DND-41 (cell line): ENCODE measurements at regions not wholly inside any gene's neighbourhood (a gene's known extent, or its start where the extent isn't known, plus 50 kb on each side); places are given as distances from the start of the nearest gene placed in this dataset.

Experiments used
- ATAC-seq: fragments of 200-7000 bp; cut with Tn5 transposase; 3 replicates; pipeline ENCODE4 v1.9.1; 2021; ENCODE audit warnings: low read depth; ENCODE audit not compliant: insufficient read depth
- DNase-seq: peaks from one replicate; pipeline ENCODE4 v3.0.0-alpha.2; 2020
- H2AFZ ChIP-seq: 2 replicates; pipeline ENCODE4 v1.6.0; 2012; ENCODE audit warnings: low read depth, low read length
- H3K27ac ChIP-seq: 2 replicates; pipeline ENCODE4 v1.5.1; 2012; ENCODE audit warnings: low read length, inconsistent platforms
- H3K27me3 ChIP-seq: fragments of 200-600 bp; sonication (generic); 2 replicates; pipeline ENCODE4 v1.6.0; 2012; ENCODE audit warnings: low read length, mild to moderate bottlenecking, inconsistent platforms; ENCODE audit not compliant: insufficient read depth, poor library complexity
- H3K36me3 ChIP-seq: 2 replicates; pipeline ENCODE4 v1.5.1; 2012; ENCODE audit warnings: low read length, inconsistent platforms; ENCODE audit not compliant: insufficient read depth
- H3K4me1 ChIP-seq: 2 replicates; pipeline ENCODE4 v1.5.1; 2012; ENCODE audit warnings: mild to moderate bottlenecking, low read length; ENCODE audit not compliant: insufficient read depth
- H3K4me2 ChIP-seq: 2 replicates; pipeline ENCODE4 v1.6.0; 2012; ENCODE audit warnings: mild to moderate bottlenecking, moderate library complexity, low read length, inconsistent platforms; ENCODE audit not compliant: insufficient read depth
- H3K4me3 ChIP-seq, 2 experiments: fragments of 200-600 bp in 1 of 2; shearing (Covaris generic) in 1 of 2; 2 replicates each; pipeline ENCODE4 v1.5.1; 2012 to 2016; ENCODE audit warnings: inconsistent platforms in 2 of 2, low read length in 2 of 2, mild to moderate bottlenecking in 2 of 2, low read depth in 1 of 2, moderate library complexity in 1 of 2
- H3K79me2 ChIP-seq: 2 replicates; pipeline ENCODE4 v1.6.0; 2012; ENCODE audit warnings: low read length, inconsistent platforms; ENCODE audit not compliant: insufficient read depth
- H3K9ac ChIP-seq: 2 replicates; pipeline ENCODE4 v1.6.0; 2012; ENCODE audit warnings: low read depth, mild to moderate bottlenecking, inconsistent platforms, low read length, moderate library complexity
- H3K9me3 ChIP-seq: 2 replicates; pipeline ENCODE4 v1.5.1; 2012; ENCODE audit warnings: low read length, moderate library complexity, mild to moderate bottlenecking, inconsistent platforms; ENCODE audit not compliant: insufficient read depth, severe bottlenecking
- H4K20me1 ChIP-seq: 2 replicates; pipeline ENCODE4 v1.6.0; 2012; ENCODE audit warnings: low read length; ENCODE audit not compliant: insufficient read depth
- EZH2 ChIP-seq: IDR thresholded peaks from 3 replicates; pipeline ENCODE4 v1.6.1; 2012; ENCODE audit warnings: borderline replicate concordance, low read depth, mild to moderate bottlenecking, moderate library complexity, low read length, inconsistent platforms; ENCODE audit not compliant: severe bottlenecking
- TF ChIP-seq, protein P1 (sequence below): IDR thresholded peaks from 2 replicates; pipeline ENCODE4 v1.5.1; 2012; ENCODE audit warnings: borderline replicate concordance, low read length, moderate library complexity, mild to moderate bottlenecking; ENCODE audit not compliant: poor library complexity, severe bottlenecking; ENCODE audit errors: extremely low read depth

GRCh38 chr2:129276978-129277584, 702.4 kb upstream of the RAB6C start:
- Histone ChIP-seq H3K27ac (no peak overlapping the region), H3K36me3 (no peaks in the 10 kb centered on the region), H2AFZ (no peak overlapping the region), H3K4me2 (no peak overlapping the region), H3K4me1 (no peaks in the 10 kb centered on the region), H3K4me3 (no peak overlapping the region), H3K9ac (no peak overlapping the region), H3K27me3 (no peaks in the 10 kb centered on the region), H4K20me1 (no peaks in the 10 kb centered on the region), H3K9me3 (no peaks in the 10 kb centered on the region), H3K79me2 (no peaks in the 10 kb centered on the region)
- no peak for TF ChIP-seq EZH2
- TF ChIP-seq, protein P1, sequence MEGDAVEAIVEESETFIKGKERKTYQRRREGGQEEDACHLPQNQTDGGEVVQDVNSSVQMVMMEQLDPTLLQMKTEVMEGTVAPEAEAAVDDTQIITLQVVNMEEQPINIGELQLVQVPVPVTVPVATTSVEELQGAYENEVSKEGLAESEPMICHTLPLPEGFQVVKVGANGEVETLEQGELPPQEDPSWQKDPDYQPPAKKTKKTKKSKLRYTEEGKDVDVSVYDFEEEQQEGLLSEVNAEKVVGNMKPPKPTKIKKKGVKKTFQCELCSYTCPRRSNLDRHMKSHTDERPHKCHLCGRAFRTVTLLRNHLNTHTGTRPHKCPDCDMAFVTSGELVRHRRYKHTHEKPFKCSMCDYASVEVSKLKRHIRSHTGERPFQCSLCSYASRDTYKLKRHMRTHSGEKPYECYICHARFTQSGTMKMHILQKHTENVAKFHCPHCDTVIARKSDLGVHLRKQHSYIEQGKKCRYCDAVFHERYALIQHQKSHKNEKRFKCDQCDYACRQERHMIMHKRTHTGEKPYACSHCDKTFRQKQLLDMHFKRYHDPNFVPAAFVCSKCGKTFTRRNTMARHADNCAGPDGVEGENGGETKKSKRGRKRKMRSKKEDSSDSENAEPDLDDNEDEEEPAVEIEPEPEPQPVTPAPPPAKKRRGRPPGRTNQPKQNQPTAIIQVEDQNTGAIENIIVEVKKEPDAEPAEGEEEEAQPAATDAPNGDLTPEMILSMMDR = no peak
- ATAC-seq (no peak), DNase-seq (no peak)

- Histone ChIP-seq H3K4me3 (no peak overlapping the region), H3K9ac (no peak overlapping the region), H3K27me3 (no peaks in the 10 kb centered on the region), H3K36me3 (no peaks in the 10 kb centered on the region), H4K20me1 (no peaks in the 10 kb centered on the region), H3K4me2 (no peak overlapping the region), H3K79me2 (no peaks in the 10 kb centered on the region), H3K9me3 (no peaks in the 10 kb centered on the region), H3K27ac (no peak overlapping the region), H2AFZ (no peak overlapping the region), H3K4me1 (no peaks in the 10 kb centered on the region)
- ATAC-seq (no peak), DNase-seq (no peak)
- TF ChIP-seq, protein P1 = no peak
- TF ChIP-seq EZH2 = no peak
Observed at GRCh38 chr2:129277585-129277981, 701.9 kb upstream of the RAB6C start.

DNA sequence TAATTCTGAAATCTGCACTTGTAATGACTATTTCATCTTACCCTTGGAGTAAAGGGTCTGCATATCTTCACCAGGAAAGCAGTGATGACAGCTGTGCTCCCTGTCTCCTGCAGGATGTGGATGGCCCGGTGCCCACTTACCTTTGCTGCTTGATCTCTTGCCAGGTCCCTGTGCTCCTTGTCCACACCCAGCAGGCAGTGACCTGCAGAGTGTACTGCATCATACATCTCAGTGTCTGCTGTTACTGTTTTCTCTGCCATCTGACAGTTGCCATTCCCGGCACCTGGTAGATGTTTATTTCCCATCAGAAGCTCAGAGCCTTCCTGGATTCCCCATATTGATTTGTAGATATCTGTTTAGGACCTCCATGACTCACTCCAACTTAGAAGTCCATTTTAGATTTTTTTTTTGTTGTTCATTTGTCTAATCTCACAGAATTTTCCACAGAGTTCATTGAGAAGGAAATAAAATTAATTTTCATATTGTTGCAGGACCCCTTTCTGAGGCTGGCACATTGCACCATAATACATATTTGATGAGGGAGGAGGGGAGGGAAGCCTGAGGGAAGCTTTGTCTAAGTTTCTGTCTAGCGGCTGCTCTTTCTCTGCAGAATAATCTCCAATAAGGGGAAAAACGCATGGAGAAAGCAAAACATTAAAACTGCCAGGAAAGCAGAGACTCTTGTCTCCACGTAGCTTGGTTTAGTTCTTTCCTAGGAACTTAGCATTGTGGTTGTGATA, 697.5 kb upstream of the RAB6C start:
- Histone ChIP-seq H4K20me1 (no peaks in the 10 kb centered on the region), H3K36me3 (no peaks in the 10 kb centered on the region), H3K4me3 (no peak overlapping the region), H3K4me2 (no peak overlapping the region), H2AFZ (no peak overlapping the region), H3K79me2 (no peaks in the 10 kb centered on the region), H3K9ac (no peak overlapping the region), H3K9me3 (no peaks in the 10 kb centered on the region), H3K27ac (no peak overlapping the region), H3K27me3 (no peaks in the 10 kb centered on the region), H3K4me1 (no peaks in the 10 kb centered on the region)
- TF ChIP-seq, protein P1 = no peak
- TF ChIP-seq EZH2 = no peak
- DNase-seq (no peak), ATAC-seq (no peak)
